ENCODE measurements at regions not wholly inside any gene's neighbourhood (a gene's known extent, or its start where the extent isn't known, plus 50 kb on each side); places are given as distances from the start of the nearest gene placed in this dataset.

GRCh38 chr14:55873169-55873568, 245.0 kb upstream of the PELI2 start:
- H3K36me3 ChIP-seq (ENCODE audit: control insufficient read depth in 4 of 4, insufficient read depth in 3 of 4, low read depth in 1 of 4, low read length in 3 of 4), result no peaks in the 10 kb centered on the region
- peaks cover 0 to 5% (median 0%) of the 10 kb centered on the region in 4 donors for H3K27me3 ChIP-seq (ENCODE audit: control insufficient read depth in 4 of 4, insufficient read depth in 4 of 4, low read length in 3 of 4)
- no peaks in the 10 kb centered on the region for H3K9me3 ChIP-seq (ENCODE audit: control insufficient read depth in 4 of 4, low read length in 3 of 4)
- H3K27ac ChIP-seq (ENCODE audit: low read depth in 1 of 2, low read length in 2 of 2), result no peak overlapping the region
- no peak overlapping the region for H3K9ac ChIP-seq (ENCODE audit: low read depth in 1 of 2, low read length in 2 of 2)
- H3K4me1 ChIP-seq (ENCODE audit: control insufficient read depth in 4 of 4, insufficient read depth in 4 of 4, low read length in 3 of 4), result no peaks in the 10 kb centered on the region
- no peak for DNase-seq (ENCODE audit: low spot score)
- 72% methylated on average over 9 of the region's 9 CpGs for WGBS
- TF ChIP-seq FOXA2 (IDR thresholded peaks at IDR 0.05), result no peak
- TF ChIP-seq HNF4A (conservative IDR thresholded peaks at IDR 0.05), result no peak
- no peak for TF ChIP-seq NR2F2 (IDR thresholded peaks at IDR 0.05)
- no peak for TF ChIP-seq YY1 (IDR thresholded peaks at IDR 0.05)
- TF ChIP-seq, protein P1, sequence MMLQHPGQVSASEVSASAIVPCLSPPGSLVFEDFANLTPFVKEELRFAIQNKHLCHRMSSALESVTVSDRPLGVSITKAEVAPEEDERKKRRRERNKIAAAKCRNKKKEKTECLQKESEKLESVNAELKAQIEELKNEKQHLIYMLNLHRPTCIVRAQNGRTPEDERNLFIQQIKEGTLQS (IDR thresholded peaks at IDR 0.05), result no peak
- TF ChIP-seq EGR1 (IDR thresholded peaks at IDR 0.05; ENCODE audit: low read depth in 2 of 2), result no peak
- TF ChIP-seq, protein P2, sequence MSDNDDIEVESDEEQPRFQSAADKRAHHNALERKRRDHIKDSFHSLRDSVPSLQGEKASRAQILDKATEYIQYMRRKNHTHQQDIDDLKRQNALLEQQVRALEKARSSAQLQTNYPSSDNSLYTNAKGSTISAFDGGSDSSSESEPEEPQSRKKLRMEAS (IDR thresholded peaks at IDR 0.05), result no peak
- no peak for TF ChIP-seq FOXA1 (IDR thresholded peaks at IDR 0.05)
- TF ChIP-seq GABPA (IDR thresholded peaks at IDR 0.05 in 1 of 2, conservative IDR thresholded peaks at IDR 0.05 in 1 of 2), result no peak
- no peak for TF ChIP-seq RXRA (IDR thresholded peaks at IDR 0.05)
- TF ChIP-seq JUND (IDR thresholded peaks at IDR 0.05), result no peak
- TF ChIP-seq SP1 (IDR thresholded peaks at IDR 0.05), result no peak
- H3K4me3 ChIP-seq (ENCODE audit: low read depth in 1 of 3, low read length in 3 of 3), result no peak overlapping the region

- Histone ChIP-seq H3K36me3 (ENCODE audit: control insufficient read depth in 4 of 4, insufficient read depth in 3 of 4, low read depth in 1 of 4, low read length in 3 of 4) (no peaks in the 10 kb centered on the region), H3K9me3 (ENCODE audit: control insufficient read depth in 4 of 4, low read length in 3 of 4) (no peaks in the 10 kb centered on the region), H3K9ac (ENCODE audit: low read depth in 1 of 2, low read length in 2 of 2) (no peak overlapping the region), H3K27me3 (ENCODE audit: control insufficient read depth in 4 of 4, insufficient read depth in 4 of 4, low read length in 3 of 4) (peaks cover 0 to 5% (median 0%) of the 10 kb centered on the region in 4 donors), H3K27ac (ENCODE audit: low read depth in 1 of 2, low read length in 2 of 2) (no peak overlapping the region), H3K4me3 (ENCODE audit: low read depth in 1 of 3, low read length in 3 of 3) (no peak overlapping the region), H3K4me1 (ENCODE audit: control insufficient read depth in 4 of 4, insufficient read depth in 4 of 4, low read length in 3 of 4) (no peaks in the 10 kb centered on the region)
- no peak for DNase-seq (ENCODE audit: low spot score)
- WGBS, result 69% methylated on average over 10 of the region's 10 CpGs
- TF ChIP-seq, protein P3, sequence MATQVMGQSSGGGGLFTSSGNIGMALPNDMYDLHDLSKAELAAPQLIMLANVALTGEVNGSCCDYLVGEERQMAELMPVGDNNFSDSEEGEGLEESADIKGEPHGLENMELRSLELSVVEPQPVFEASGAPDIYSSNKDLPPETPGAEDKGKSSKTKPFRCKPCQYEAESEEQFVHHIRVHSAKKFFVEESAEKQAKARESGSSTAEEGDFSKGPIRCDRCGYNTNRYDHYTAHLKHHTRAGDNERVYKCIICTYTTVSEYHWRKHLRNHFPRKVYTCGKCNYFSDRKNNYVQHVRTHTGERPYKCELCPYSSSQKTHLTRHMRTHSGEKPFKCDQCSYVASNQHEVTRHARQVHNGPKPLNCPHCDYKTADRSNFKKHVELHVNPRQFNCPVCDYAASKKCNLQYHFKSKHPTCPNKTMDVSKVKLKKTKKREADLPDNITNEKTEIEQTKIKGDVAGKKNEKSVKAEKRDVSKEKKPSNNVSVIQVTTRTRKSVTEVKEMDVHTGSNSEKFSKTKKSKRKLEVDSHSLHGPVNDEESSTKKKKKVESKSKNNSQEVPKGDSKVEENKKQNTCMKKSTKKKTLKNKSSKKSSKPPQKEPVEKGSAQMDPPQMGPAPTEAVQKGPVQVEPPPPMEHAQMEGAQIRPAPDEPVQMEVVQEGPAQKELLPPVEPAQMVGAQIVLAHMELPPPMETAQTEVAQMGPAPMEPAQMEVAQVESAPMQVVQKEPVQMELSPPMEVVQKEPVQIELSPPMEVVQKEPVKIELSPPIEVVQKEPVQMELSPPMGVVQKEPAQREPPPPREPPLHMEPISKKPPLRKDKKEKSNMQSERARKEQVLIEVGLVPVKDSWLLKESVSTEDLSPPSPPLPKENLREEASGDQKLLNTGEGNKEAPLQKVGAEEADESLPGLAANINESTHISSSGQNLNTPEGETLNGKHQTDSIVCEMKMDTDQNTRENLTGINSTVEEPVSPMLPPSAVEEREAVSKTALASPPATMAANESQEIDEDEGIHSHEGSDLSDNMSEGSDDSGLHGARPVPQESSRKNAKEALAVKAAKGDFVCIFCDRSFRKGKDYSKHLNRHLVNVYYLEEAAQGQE (IDR thresholded peaks at IDR 0.05), result no peak
- TF ChIP-seq, protein P4, sequence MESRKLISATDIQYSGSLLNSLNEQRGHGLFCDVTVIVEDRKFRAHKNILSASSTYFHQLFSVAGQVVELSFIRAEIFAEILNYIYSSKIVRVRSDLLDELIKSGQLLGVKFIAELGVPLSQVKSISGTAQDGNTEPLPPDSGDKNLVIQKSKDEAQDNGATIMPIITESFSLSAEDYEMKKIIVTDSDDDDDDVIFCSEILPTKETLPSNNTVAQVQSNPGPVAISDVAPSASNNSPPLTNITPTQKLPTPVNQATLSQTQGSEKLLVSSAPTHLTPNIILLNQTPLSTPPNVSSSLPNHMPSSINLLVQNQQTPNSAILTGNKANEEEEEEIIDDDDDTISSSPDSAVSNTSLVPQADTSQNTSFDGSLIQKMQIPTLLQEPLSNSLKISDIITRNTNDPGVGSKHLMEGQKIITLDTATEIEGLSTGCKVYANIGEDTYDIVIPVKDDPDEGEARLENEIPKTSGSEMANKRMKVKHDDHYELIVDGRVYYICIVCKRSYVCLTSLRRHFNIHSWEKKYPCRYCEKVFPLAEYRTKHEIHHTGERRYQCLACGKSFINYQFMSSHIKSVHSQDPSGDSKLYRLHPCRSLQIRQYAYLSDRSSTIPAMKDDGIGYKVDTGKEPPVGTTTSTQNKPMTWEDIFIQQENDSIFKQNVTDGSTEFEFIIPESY (IDR thresholded peaks at IDR 0.05), result no peak
- TF ChIP-seq TAF1 (conservative IDR thresholded peaks at IDR 0.05) (no peak), GABPA (IDR thresholded peaks at IDR 0.05 in 1 of 2, conservative IDR thresholded peaks at IDR 0.05 in 1 of 2) (no peak), FOXA2 (IDR thresholded peaks at IDR 0.05) (no peak), NR2F2 (IDR thresholded peaks at IDR 0.05) (no peak), HNF4A (conservative IDR thresholded peaks at IDR 0.05) (no peak), SP1 (IDR thresholded peaks at IDR 0.05) (no peak), RXRA (IDR thresholded peaks at IDR 0.05) (no peak), RAD21 (IDR thresholded peaks at IDR 0.05) (no peak), EGR1 (IDR thresholded peaks at IDR 0.05; ENCODE audit: low read depth in 2 of 2) (no peak), YY1 (IDR thresholded peaks at IDR 0.05) (no peak), HNF4G (IDR thresholded peaks at IDR 0.05) (no peak)
- TF ChIP-seq, protein P1 (IDR thresholded peaks at IDR 0.05), result no peak
- TF ChIP-seq, protein P2 (IDR thresholded peaks at IDR 0.05), result no peak
- TF ChIP-seq, protein P5, sequence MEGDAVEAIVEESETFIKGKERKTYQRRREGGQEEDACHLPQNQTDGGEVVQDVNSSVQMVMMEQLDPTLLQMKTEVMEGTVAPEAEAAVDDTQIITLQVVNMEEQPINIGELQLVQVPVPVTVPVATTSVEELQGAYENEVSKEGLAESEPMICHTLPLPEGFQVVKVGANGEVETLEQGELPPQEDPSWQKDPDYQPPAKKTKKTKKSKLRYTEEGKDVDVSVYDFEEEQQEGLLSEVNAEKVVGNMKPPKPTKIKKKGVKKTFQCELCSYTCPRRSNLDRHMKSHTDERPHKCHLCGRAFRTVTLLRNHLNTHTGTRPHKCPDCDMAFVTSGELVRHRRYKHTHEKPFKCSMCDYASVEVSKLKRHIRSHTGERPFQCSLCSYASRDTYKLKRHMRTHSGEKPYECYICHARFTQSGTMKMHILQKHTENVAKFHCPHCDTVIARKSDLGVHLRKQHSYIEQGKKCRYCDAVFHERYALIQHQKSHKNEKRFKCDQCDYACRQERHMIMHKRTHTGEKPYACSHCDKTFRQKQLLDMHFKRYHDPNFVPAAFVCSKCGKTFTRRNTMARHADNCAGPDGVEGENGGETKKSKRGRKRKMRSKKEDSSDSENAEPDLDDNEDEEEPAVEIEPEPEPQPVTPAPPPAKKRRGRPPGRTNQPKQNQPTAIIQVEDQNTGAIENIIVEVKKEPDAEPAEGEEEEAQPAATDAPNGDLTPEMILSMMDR (IDR thresholded peaks at IDR 0.05; ENCODE audit: low read depth, low read length, missing input control), result no peak
Observed at GRCh38 chr14:55874785-55875184, 243.4 kb upstream of the PELI2 start.

All from liver (tissue), 8 donors.